ENCODE measurements at regions not wholly inside any gene's neighbourhood (a gene's known extent, or its start where the extent isn't known, plus 50 kb on each side); places are given as distances from the start of the nearest gene placed in this dataset.

GRCh38 chr2:145864501-145864900, 1344.6 kb upstream of the ZEB2 start:
- no peak for DNase-seq (ENCODE audit: low spot score)
- no peak for ATAC-seq (ENCODE audit: low FRiP score)
- TF ChIP-seq CTCF (IDR thresholded peaks at IDR 0.05) = no peak

- DNase-seq (ENCODE audit: low spot score) (no peak), ATAC-seq (ENCODE audit: low FRiP score) (no peak)
- TF ChIP-seq CTCF (IDR thresholded peaks at IDR 0.05) = no peak
Observed at GRCh38 chr2:145861940-145862339, 1342.0 kb upstream of the ZEB2 start.

DNA sequence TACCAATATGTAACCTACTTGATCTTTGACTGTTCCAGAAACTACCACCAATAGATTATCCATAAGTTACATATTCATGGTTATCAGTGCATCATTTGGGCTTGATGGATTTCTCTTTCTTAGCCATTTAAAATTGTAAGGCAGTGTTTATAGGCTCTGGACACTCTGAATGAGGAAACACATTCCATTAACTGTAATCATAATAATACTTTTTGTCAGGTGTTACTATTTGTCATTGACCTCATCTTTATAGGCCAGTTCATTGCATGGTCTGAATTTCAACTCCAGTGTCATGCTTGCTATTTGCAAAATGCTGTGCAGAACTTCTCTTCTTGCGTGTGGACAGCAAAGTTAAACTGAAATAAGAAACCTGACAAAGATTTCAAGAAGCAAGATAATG, 1340.2 kb upstream of the ZEB2 start:
- TF ChIP-seq CTCF (IDR thresholded peaks at IDR 0.05) = no peak
- no peak for DNase-seq (ENCODE audit: low spot score)
- ATAC-seq (ENCODE audit: low FRiP score) = no peak

DNA sequence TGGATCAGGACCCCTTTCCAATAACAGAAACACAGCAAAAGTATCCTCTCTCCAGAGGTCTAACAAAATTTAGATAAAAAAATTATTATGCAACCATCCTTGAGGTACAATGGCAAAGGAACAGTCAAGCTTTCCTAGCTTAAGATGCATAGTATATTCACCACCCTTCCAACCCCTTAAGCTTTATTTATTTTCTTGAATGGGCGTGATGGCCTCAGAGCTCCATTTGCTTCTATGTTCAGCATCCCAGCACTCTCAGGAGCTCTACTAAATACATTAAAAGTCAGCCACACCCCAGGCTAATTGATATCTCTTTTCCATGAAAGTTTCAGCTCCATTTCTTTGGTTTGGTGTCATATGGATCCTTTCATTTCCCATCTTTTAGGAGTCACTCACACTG, 1335.2 kb upstream of the ZEB2 start:
- no peak for TF ChIP-seq CTCF (IDR thresholded peaks at IDR 0.05)
- DNase-seq (ENCODE audit: low spot score) (no peak), ATAC-seq (ENCODE audit: low FRiP score) (no peak)

- ATAC-seq (ENCODE audit: low FRiP score) = no peak
- TF ChIP-seq CTCF (IDR thresholded peaks at IDR 0.05) = no peak
- no peak for DNase-seq (ENCODE audit: low spot score)
Observed at GRCh38 chr2:145854039-145854755, 1334.3 kb upstream of the ZEB2 start.

DNA sequence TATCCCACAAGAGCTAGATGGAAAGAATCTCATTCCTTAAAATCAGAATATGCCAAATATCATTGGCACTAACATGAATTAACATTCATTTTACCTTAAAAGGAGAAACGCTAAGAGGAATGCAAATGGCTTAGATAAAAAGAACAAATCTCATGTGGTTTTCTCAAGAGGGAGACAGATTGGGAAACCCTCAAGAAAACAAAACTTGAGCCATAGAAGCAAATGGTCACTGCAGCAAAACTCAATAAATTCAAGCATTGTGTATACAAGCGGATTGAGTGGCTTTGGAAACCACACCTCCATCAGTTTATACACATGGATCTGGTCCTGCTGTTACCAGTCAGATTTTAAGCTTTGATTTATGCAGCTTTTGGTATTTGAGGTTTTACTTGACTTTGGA, 1331.8 kb upstream of the ZEB2 start:
- ATAC-seq (ENCODE audit: low FRiP score) = no peak
- TF ChIP-seq CTCF (IDR thresholded peaks at IDR 0.05) = no peak
- DNase-seq (ENCODE audit: low spot score) = no peak

- ATAC-seq (ENCODE audit: low FRiP score) = no peak
- no peak for TF ChIP-seq CTCF (IDR thresholded peaks at IDR 0.05)
- no peak for DNase-seq (ENCODE audit: low spot score)
Observed at GRCh38 chr2:145849466-145849865, 1329.5 kb upstream of the ZEB2 start.

Measured in omental fat pad (tissue), 3 donors.